ENCODE measurements at regions not wholly inside any gene's neighbourhood (a gene's known extent, or its start where the extent isn't known, plus 50 kb on each side); places are given as distances from the start of the nearest gene placed in this dataset.

DNA sequence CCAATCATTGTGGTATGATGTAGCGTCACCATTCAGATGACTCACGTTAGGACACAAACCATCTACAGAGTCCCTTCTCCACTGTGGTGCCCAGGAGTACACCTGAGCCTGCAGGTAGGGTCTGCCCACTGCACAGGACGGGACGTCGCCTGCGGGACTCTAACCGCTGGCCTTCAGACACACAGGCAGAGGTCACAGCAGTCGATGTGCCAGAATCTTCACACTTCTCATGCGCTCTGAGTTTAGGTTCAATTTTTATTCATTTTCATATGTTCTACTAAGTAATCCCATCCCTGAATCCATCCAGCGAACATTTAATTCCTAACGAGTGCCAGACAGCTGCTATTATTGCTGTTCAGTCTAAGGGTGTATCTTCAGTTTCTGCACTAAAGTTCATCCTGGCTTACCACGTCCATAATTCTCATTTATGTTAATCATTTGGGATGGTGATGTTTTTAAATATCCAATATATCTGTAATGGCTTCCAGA lies 73.3 kb downstream of the CXCL12 start:
- TF ChIP-seq POLR2AphosphoS5 (IDR thresholded peaks at IDR 0.05) = no peak
- TF ChIP-seq, protein P1, sequence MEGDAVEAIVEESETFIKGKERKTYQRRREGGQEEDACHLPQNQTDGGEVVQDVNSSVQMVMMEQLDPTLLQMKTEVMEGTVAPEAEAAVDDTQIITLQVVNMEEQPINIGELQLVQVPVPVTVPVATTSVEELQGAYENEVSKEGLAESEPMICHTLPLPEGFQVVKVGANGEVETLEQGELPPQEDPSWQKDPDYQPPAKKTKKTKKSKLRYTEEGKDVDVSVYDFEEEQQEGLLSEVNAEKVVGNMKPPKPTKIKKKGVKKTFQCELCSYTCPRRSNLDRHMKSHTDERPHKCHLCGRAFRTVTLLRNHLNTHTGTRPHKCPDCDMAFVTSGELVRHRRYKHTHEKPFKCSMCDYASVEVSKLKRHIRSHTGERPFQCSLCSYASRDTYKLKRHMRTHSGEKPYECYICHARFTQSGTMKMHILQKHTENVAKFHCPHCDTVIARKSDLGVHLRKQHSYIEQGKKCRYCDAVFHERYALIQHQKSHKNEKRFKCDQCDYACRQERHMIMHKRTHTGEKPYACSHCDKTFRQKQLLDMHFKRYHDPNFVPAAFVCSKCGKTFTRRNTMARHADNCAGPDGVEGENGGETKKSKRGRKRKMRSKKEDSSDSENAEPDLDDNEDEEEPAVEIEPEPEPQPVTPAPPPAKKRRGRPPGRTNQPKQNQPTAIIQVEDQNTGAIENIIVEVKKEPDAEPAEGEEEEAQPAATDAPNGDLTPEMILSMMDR (IDR thresholded peaks at IDR 0.05) = no peak
- TF ChIP-seq POLR2A (IDR thresholded peaks at IDR 0.05) = no peak

All from gastroesophageal sphincter (tissue), 3 donors.